ENCODE measurements at regions not wholly inside any gene's neighbourhood (a gene's known extent, or its start where the extent isn't known, plus 50 kb on each side); places are given as distances from the start of the nearest gene placed in this dataset.

- Histone ChIP-seq H3K4me3 (ENCODE audit: low read depth in 1 of 2, low read length in 2 of 2) (no peak overlapping the region), H3K9me3 (ENCODE audit: control insufficient read depth in 1 of 2, low read length in 2 of 2) (no peaks in the 10 kb centered on the region), H3K9ac (ENCODE audit: low read depth in 1 of 2, low read length in 2 of 2) (no peak overlapping the region), H3K27me3 (ENCODE audit: control insufficient read depth in 1 of 2, insufficient read depth in 2 of 2, low read length in 2 of 2) (peaks cover 7 to 22% of the 10 kb centered on the region in 2 donors), H3K36me3 (ENCODE audit: control insufficient read depth in 1 of 2, insufficient read depth in 2 of 2, low read length in 2 of 2) (no peaks in the 10 kb centered on the region), H3K27ac (ENCODE audit: low read depth, low read length) (no peak overlapping the region), H3K4me1 (ENCODE audit: control insufficient read depth in 1 of 2, insufficient read depth in 2 of 2, low read length in 2 of 2) (peaks cover 0 to 5% of the 10 kb centered on the region in 2 donors)
Observed at GRCh38 chr13:99893567-99893966, 78.0 kb downstream of the ZIC5 start.

GRCh38 chr13:99892866-99893504, 78.6 kb downstream of the ZIC5 start:
- peaks cover 7 to 21% of the 10 kb centered on the region in 2 donors for H3K27me3 ChIP-seq (ENCODE audit: control insufficient read depth in 1 of 2, insufficient read depth in 2 of 2, low read length in 2 of 2)
- no peak overlapping the region for H3K27ac ChIP-seq (ENCODE audit: low read depth, low read length)
- H3K4me3 ChIP-seq (ENCODE audit: low read depth in 1 of 2, low read length in 2 of 2): no peak overlapping the region
- no peaks in the 10 kb centered on the region for H3K9me3 ChIP-seq (ENCODE audit: control insufficient read depth in 1 of 2, low read length in 2 of 2)
- H3K36me3 ChIP-seq (ENCODE audit: control insufficient read depth in 1 of 2, insufficient read depth in 2 of 2, low read length in 2 of 2): no peaks in the 10 kb centered on the region
- no peak overlapping the region for H3K9ac ChIP-seq (ENCODE audit: low read depth in 1 of 2, low read length in 2 of 2)
- H3K4me1 ChIP-seq (ENCODE audit: control insufficient read depth in 1 of 2, insufficient read depth in 2 of 2, low read length in 2 of 2): peaks cover 0 to 5% of the 10 kb centered on the region in 2 donors

GRCh38 chr13:99892196-99892613, 79.4 kb downstream of the ZIC5 start:
- Histone ChIP-seq H3K9ac (ENCODE audit: low read depth in 1 of 2, low read length in 2 of 2) (no peak overlapping the region), H3K4me3 (ENCODE audit: low read depth in 1 of 2, low read length in 2 of 2) (no peak overlapping the region), H3K27me3 (ENCODE audit: control insufficient read depth in 1 of 2, insufficient read depth in 2 of 2, low read length in 2 of 2) (peaks cover 7 to 19% of the 10 kb centered on the region in 2 donors), H3K36me3 (ENCODE audit: control insufficient read depth in 1 of 2, insufficient read depth in 2 of 2, low read length in 2 of 2) (no peaks in the 10 kb centered on the region), H3K9me3 (ENCODE audit: control insufficient read depth in 1 of 2, low read length in 2 of 2) (no peaks in the 10 kb centered on the region), H3K4me1 (ENCODE audit: control insufficient read depth in 1 of 2, insufficient read depth in 2 of 2, low read length in 2 of 2) (peaks cover 0 to 5% of the 10 kb centered on the region in 2 donors), H3K27ac (ENCODE audit: low read depth, low read length) (no peak overlapping the region)

- Histone ChIP-seq H3K9ac (ENCODE audit: low read depth in 1 of 2, low read length in 2 of 2) (no peak overlapping the region), H3K4me3 (ENCODE audit: low read depth in 1 of 2, low read length in 2 of 2) (no peak overlapping the region), H3K36me3 (ENCODE audit: control insufficient read depth in 1 of 2, insufficient read depth in 2 of 2, low read length in 2 of 2) (no peaks in the 10 kb centered on the region), H3K27ac (ENCODE audit: low read depth, low read length) (no peak overlapping the region), H3K9me3 (ENCODE audit: control insufficient read depth in 1 of 2, low read length in 2 of 2) (no peaks in the 10 kb centered on the region), H3K4me1 (ENCODE audit: control insufficient read depth in 1 of 2, insufficient read depth in 2 of 2, low read length in 2 of 2) (no peaks in the 10 kb centered on the region), H3K27me3 (ENCODE audit: control insufficient read depth in 1 of 2, insufficient read depth in 2 of 2, low read length in 2 of 2) (no peaks in the 10 kb centered on the region)
Observed at GRCh38 chr13:99886706-99887105, 84.9 kb downstream of the ZIC5 start.

- Histone ChIP-seq H3K4me1 (ENCODE audit: control insufficient read depth in 1 of 2, insufficient read depth in 2 of 2, low read length in 2 of 2) (no peaks in the 10 kb centered on the region), H3K4me3 (ENCODE audit: low read depth in 1 of 2, low read length in 2 of 2) (no peak overlapping the region), H3K9me3 (ENCODE audit: control insufficient read depth in 1 of 2, low read length in 2 of 2) (no peaks in the 10 kb centered on the region), H3K27me3 (ENCODE audit: control insufficient read depth in 1 of 2, insufficient read depth in 2 of 2, low read length in 2 of 2) (no peaks in the 10 kb centered on the region), H3K36me3 (ENCODE audit: control insufficient read depth in 1 of 2, insufficient read depth in 2 of 2, low read length in 2 of 2) (no peaks in the 10 kb centered on the region), H3K9ac (ENCODE audit: low read depth in 1 of 2, low read length in 2 of 2) (no peak overlapping the region), H3K27ac (ENCODE audit: low read depth, low read length) (no peak overlapping the region)
Observed at GRCh38 chr13:99884913-99885312, 86.7 kb downstream of the ZIC5 start.

- Histone ChIP-seq H3K36me3 (ENCODE audit: control insufficient read depth in 1 of 2, insufficient read depth in 2 of 2, low read length in 2 of 2) (no peaks in the 10 kb centered on the region), H3K27ac (ENCODE audit: low read depth, low read length) (no peak overlapping the region), H3K4me1 (ENCODE audit: control insufficient read depth in 1 of 2, insufficient read depth in 2 of 2, low read length in 2 of 2) (no peaks in the 10 kb centered on the region), H3K27me3 (ENCODE audit: control insufficient read depth in 1 of 2, insufficient read depth in 2 of 2, low read length in 2 of 2) (no peaks in the 10 kb centered on the region), H3K9ac (ENCODE audit: low read depth in 1 of 2, low read length in 2 of 2) (no peak overlapping the region), H3K4me3 (ENCODE audit: low read depth in 1 of 2, low read length in 2 of 2) (no peak overlapping the region), H3K9me3 (ENCODE audit: control insufficient read depth in 1 of 2, low read length in 2 of 2) (no peaks in the 10 kb centered on the region)
Observed at GRCh38 chr13:99883805-99884204, 87.8 kb downstream of the ZIC5 start.

- Histone ChIP-seq H3K27me3 (ENCODE audit: control insufficient read depth in 1 of 2, insufficient read depth in 2 of 2, low read length in 2 of 2) (no peaks in the 10 kb centered on the region), H3K36me3 (ENCODE audit: control insufficient read depth in 1 of 2, insufficient read depth in 2 of 2, low read length in 2 of 2) (no peaks in the 10 kb centered on the region), H3K4me1 (ENCODE audit: control insufficient read depth in 1 of 2, insufficient read depth in 2 of 2, low read length in 2 of 2) (no peaks in the 10 kb centered on the region), H3K9ac (ENCODE audit: low read depth in 1 of 2, low read length in 2 of 2) (no peak overlapping the region), H3K4me3 (ENCODE audit: low read depth in 1 of 2, low read length in 2 of 2) (no peak overlapping the region), H3K9me3 (ENCODE audit: control insufficient read depth in 1 of 2, low read length in 2 of 2) (no peaks in the 10 kb centered on the region), H3K27ac (ENCODE audit: low read depth, low read length) (no peak overlapping the region)
Observed at GRCh38 chr13:99878921-99879610, 92.5 kb downstream of the ZIC5 start.

- no peak overlapping the region for H3K9ac ChIP-seq (ENCODE audit: low read depth in 1 of 2, low read length in 2 of 2)
- no peaks in the 10 kb centered on the region for H3K9me3 ChIP-seq (ENCODE audit: control insufficient read depth in 1 of 2, low read length in 2 of 2)
- no peaks in the 10 kb centered on the region for H3K27me3 ChIP-seq (ENCODE audit: control insufficient read depth in 1 of 2, insufficient read depth in 2 of 2, low read length in 2 of 2)
- no peaks in the 10 kb centered on the region for H3K4me1 ChIP-seq (ENCODE audit: control insufficient read depth in 1 of 2, insufficient read depth in 2 of 2, low read length in 2 of 2)
- no peak overlapping the region for H3K4me3 ChIP-seq (ENCODE audit: low read depth in 1 of 2, low read length in 2 of 2)
- no peak overlapping the region for H3K27ac ChIP-seq (ENCODE audit: low read depth, low read length)
- H3K36me3 ChIP-seq (ENCODE audit: control insufficient read depth in 1 of 2, insufficient read depth in 2 of 2, low read length in 2 of 2): no peaks in the 10 kb centered on the region
Observed at GRCh38 chr13:99876651-99877050, 94.9 kb downstream of the ZIC5 start.

- H3K27ac ChIP-seq (ENCODE audit: low read depth, low read length): no peak overlapping the region
- no peaks in the 10 kb centered on the region for H3K4me1 ChIP-seq (ENCODE audit: control insufficient read depth in 1 of 2, insufficient read depth in 2 of 2, low read length in 2 of 2)
- no peak overlapping the region for H3K4me3 ChIP-seq (ENCODE audit: low read depth in 1 of 2, low read length in 2 of 2)
- no peaks in the 10 kb centered on the region for H3K9me3 ChIP-seq (ENCODE audit: control insufficient read depth in 1 of 2, low read length in 2 of 2)
- no peaks in the 10 kb centered on the region for H3K27me3 ChIP-seq (ENCODE audit: control insufficient read depth in 1 of 2, insufficient read depth in 2 of 2, low read length in 2 of 2)
- no peak overlapping the region for H3K9ac ChIP-seq (ENCODE audit: low read depth in 1 of 2, low read length in 2 of 2)
- H3K36me3 ChIP-seq (ENCODE audit: control insufficient read depth in 1 of 2, insufficient read depth in 2 of 2, low read length in 2 of 2): no peaks in the 10 kb centered on the region
Observed at GRCh38 chr13:99875391-99875790, 96.2 kb downstream of the ZIC5 start.

- no peaks in the 10 kb centered on the region for H3K4me1 ChIP-seq (ENCODE audit: control insufficient read depth in 1 of 2, insufficient read depth in 2 of 2, low read length in 2 of 2)
- no peak overlapping the region for H3K27ac ChIP-seq (ENCODE audit: low read depth, low read length)
- no peak overlapping the region for H3K4me3 ChIP-seq (ENCODE audit: low read depth in 1 of 2, low read length in 2 of 2)
- no peaks in the 10 kb centered on the region for H3K36me3 ChIP-seq (ENCODE audit: control insufficient read depth in 1 of 2, insufficient read depth in 2 of 2, low read length in 2 of 2)
- no peak overlapping the region for H3K9ac ChIP-seq (ENCODE audit: low read depth in 1 of 2, low read length in 2 of 2)
- H3K27me3 ChIP-seq (ENCODE audit: control insufficient read depth in 1 of 2, insufficient read depth in 2 of 2, low read length in 2 of 2): no peaks in the 10 kb centered on the region
- no peaks in the 10 kb centered on the region for H3K9me3 ChIP-seq (ENCODE audit: control insufficient read depth in 1 of 2, low read length in 2 of 2)
Observed at GRCh38 chr13:99873832-99874430, 97.6 kb downstream of the ZIC5 start.
